Stimulated activated CD4-positive, alpha-beta T cell treated with anti-CD3 and anti-CD28 coated beads, Interleukin-12 subunit alpha, Interleukin-12 subunit beta, amount 100 ng/mL, for 48 hours (primary cell): ENCODE measurements at regions not wholly inside any gene's neighbourhood (a gene's known extent, or its start where the extent isn't known, plus 50 kb on each side); places are given as distances from the start of the nearest gene placed in this dataset.
"Not testable (repeated sequence)": the region's sequence is repeated elsewhere in the genome, so short reads cannot be mapped to it uniquely, and the experiment has no call there.

Source experiments
- DNase-seq, 3 donors: peaks; one replicate each; pipeline ENCODE4 v3.0.0-alpha.2; 2020; ENCODE audit warnings: low read depth in 2 of 3, low spot score in 1 of 3

DNA sequence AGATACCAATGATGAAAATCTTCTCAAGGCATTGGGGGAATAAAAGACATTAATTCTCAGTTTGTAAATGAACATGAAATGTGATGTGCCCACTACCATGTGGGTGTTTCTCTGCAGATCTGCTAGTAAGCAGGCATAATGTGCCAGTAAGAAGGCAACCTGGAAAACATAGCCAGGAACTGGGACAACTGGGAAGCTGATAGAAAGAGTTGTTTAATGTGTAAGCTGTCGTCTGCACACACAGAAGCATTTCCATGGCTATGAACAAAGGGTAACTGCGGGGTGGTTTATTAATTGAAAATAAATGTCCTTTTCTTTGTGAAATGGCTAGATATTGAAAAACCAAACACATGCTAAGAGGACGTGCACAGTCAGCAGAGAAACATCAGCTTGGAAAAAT lies 52.0 kb downstream of the ZC3H11B start:
- DNase-seq = no peak

DNA sequence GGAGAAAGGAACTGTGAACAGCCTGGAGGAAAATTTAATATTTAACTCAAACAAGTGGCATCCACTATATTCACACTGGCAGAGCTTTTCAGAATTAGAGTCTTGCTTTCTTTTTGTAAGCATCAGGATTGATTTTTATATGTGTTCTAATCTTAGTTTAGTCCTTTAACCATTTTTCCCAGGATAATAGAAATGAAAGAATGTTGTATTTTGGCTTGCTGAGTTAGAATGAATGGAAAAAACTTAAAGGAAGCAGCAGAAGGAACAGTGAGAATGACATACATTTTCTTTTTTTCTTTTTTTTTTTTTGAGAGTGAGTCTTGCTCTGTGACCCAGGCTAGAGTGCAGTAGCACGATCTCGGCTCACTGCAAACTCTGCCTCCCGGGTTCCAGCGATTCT lies 53.0 kb downstream of the ZC3H11B start:
- no peak for DNase-seq

DNA sequence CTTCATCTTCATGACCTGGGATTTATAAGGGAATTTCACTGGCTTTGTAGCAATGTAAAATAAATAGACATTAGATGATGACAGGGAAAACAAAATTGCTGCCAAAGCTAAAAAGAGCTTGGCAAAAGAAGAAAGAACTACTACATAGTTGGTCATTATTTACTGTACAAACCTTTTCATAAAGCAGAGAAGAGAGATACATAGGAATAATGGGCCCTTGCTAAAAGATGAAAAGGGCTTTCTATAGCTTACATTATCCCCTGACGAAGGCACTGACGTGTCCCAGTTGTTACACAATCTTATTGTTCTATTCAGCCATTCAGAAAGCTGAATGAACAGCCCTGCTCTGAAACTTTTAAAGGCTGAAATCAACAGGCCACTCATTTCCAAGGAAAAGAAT lies 57.1 kb downstream of the ZC3H11B start:
- no peak for DNase-seq

DNA sequence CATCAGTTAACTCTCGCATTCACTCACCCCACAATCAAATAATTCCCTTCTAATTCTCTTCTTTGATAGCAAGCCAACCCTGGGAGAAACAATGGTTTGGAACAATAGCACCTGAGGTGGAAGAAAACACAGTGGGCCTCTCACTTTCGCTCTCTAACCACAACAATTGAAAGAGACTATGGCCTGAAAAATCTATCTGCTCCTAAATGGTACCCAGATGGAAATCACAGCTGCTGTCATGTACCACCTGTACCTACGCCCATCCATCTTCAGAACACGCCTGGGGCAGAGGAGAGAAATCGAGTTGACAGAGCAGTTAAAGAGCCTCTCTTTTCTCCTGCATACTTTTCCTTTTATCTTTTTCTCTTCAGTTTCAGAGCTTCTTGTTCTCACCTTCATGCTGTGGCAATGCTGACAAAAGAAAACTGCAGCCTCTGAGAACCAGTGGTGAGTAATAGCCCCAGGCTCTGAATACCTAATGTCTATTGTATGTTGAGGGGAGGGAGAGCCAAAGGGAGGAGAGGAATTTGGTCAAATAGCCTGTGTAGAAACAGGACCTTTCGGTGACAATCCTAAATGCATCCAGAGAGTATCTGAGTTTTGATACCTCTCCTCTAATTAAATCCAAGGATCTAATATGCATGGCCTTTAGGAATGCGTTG lies 57.7 kb downstream of the ZC3H11B start:
- DNase-seq = no peak

DNA sequence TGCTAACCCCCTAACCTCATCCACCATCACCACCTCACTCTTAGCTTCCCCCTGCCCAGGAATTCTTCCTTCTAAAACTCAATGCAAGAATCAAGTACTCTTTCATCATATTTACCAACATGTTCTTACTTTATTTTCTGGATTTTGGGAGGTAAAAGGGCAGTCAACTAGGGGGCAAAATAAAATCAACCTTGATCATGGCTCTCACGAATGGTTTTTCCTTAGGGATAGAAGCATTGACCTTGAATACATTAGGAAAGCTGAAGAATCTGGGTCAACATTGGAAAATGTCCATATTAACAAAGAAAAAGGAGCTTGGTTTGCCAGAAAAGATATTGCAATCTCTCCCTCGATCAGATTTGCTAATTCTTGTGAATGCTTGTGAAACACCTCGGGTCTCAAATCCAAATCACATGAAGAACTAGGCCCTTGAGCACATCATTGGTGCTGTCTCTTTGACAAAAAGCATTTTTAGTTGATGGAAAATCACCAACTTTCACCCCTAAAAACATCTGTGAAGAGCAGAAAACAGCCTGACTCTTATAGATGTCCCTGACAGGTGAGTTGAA lies 58.9 kb downstream of the ZC3H11B start:
- no peak for DNase-seq

DNA sequence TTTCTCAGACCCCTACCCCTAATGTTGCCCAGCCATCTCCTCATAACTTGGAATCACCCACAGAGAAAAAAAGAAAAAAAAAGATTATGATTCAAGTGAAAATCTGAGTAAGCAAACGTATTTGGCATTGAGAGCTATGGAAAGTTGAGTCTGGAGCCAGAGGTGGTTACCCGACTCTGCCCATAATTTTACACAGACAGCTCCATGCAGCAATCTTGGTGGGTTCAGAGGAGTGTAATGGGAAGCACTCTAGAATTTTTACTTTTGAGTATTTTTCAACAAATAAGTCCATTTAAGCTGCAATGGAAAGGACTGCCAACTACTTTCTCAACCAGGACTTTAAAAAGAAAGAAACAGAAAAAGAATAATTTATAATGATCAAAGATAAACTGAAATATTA lies 62.7 kb downstream of the ZC3H11B start:
- no peak for DNase-seq

DNA sequence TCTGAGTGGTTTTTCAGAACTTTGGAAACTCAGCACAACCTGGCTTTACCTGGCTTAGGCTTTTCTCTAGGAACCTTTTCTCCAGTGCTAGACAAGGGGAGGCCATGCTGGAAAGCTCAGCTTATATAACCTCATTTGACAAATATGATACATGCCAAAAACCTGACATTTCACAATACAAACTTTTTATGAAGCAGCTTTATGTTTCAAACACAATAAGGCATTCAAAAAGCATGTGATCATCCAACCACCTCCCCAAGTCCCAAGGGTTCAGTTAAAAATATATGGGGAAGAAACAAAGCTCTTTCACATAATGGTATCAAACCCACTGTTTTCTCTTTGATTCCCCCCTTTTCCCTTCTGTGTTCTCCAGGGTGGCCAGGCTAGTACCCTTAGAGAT lies 63.7 kb downstream of the ZC3H11B start:
- no peak for DNase-seq

DNA sequence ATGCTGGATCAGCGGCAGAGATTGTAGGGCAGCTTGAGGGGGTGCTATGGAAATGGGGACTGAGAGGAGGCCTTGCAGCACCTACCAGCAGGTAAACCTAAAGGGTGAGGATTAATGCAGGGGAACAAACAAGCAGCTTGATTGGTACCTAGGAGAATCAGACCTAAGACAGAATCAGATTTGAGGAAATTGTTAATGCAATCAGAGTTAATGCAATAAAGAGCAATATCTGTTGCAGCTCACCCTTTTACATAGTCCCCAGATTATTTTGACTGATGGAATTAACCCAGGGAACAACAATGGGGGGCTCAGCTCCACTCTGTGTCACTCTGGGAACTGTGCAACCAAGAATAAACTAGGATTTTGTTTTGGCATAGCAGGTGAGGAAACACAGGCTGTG lies 64.5 kb downstream of the ZC3H11B start:
- no peak for DNase-seq

DNA sequence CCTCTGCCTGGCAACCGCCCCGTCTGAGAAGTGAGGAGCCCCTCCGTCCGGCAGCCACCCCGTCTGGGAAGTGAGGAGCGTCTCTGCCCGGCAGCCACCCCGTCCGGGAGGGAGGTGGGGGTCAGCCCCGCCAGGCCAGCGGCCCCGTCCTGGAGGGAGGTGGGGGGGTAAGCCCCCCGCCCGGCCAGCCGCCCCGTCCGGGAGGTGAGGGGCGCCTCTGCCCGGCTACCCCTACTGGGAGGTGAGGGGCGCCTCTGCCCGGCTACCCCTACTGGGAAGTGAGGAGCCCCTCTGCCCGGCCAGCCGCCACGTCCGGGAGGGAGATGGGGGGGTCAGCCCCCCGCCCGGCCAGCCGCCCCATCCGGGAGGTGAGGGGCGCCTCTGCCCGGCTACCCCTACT lies 67.1 kb downstream of the ZC3H11B start:
- DNase-seq = not testable (repeated sequence)

DNA sequence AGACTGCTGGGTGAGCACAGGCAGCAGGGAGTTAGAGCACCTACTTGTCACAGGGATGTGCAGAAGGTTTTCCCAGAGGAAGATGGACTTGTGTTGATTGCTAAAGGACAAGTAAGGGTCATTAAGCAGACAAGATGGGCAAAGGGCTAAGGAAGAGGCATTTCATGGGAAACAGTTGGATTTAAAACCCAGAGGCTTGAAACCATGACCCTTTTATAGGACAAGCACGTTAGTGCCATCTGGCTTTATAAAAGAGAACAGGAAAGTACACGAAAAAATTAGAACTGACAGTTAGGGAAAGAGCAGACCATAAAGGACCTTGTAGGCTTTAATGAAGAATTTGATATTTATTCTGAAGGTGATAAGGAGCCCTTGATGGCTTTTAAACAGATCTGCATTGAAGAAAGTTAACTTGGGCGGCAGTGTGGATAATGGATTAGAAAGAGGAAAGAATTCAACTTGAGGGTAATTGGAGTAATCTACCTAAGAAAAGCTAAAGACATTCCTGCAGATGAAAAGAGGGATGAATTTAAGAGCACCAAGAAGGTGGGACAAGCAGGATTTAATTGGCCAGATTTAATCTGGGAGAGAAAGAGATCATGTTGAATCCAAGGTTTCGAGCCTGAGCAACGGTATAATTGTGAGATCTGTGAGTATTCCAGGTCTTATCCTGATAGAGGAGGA lies 68.6 kb downstream of the ZC3H11B start:
- no peak for DNase-seq

DNA sequence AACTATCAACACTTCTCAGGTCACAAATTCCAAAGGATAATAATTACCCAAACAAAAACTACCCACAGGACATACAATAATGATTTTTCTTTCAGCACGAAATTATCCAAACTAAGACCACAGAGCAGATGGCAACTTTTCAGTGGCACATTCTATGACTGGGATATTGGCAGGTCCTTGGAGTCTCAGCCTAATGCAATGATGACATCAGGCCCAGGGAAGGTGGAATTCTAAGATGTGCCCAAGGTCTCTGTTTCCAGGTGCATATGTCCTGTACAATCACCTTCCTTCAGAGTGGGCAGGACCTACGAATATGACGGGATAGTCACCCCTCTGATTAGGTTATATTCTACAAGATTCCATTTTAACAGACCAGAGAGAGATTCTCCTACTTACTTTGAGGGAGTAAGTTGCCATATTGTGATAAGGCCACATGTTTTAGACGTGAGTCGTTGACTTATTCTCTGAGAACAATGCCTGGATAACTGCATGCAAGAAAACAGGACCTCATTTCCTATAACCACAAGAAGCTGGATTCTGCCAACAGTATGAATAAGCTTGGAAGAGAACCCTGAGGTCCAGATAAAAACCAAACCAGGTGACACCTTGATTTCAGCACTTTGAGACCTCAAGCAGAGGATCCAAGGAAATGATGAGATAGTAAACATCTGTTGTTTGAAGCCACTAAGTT lies 69.9 kb downstream of the ZC3H11B start:
- DNase-seq = no peak

DNA sequence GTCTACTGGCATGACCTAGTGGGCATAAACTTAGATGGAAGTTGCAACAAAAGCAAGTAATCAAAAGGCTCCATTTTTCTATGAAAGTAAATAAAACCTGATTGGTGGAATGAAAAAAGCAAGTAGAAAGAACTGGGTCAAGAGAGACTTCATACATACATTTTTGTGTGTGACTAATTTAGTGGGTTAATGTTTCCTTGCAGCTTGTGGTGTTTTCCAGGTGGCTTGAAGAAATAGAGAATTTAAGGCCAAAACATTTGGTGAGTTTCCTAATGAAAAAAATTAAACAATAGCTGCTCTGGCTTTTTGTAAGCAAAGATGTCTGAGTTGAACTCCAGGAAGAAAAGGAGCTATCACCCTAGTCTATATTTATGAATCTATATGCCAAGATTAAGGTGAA lies 71.0 kb downstream of the ZC3H11B start:
- no peak for DNase-seq

DNA sequence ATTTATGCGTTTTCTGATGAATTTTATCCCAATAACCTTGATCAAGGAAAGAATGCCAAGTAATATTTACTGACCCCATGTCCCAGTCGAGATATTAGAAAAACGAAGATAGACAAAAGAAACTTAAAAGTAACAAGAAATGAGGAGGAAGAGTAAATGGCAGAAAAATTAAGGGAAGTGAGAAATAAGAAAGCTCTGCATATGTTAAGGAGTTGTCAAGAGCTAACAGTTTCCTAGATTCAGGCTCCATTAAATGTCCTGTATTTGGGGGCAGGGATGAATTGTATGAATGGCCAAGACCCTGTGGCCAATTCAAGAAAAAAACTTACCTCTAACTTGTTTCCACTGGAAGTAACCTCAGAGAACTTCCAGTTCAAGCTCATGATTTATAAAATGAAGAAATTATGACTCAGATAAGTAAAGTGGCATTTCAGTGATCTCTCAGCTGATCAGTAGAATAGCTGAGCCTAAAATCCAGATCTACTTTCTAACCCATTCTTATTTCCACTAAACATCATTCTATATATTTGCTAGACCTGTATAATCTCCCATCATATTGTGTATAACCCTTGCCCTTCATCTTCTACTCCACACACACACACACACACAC lies 73.2 kb downstream of the ZC3H11B start:
- DNase-seq = no peak

DNA sequence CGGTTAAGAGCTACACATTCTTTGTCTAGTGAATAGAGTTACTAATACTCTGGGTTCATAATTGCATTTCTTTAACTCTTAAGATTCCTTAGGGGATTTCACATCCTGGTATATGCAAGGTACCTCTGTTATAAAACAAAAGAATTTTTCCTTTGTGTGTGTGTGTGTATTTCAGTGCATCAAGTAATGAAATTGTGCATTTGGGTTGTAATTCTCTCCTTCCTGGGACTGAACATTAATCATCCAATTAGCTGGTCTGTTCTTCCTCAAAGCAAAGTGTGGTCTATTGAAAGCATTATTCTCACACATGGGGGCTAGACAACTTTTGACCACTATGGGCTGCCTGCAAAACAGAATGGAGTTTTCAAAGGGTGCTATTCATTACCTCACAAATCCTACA lies 74.0 kb downstream of the ZC3H11B start:
- DNase-seq = no peak

DNA sequence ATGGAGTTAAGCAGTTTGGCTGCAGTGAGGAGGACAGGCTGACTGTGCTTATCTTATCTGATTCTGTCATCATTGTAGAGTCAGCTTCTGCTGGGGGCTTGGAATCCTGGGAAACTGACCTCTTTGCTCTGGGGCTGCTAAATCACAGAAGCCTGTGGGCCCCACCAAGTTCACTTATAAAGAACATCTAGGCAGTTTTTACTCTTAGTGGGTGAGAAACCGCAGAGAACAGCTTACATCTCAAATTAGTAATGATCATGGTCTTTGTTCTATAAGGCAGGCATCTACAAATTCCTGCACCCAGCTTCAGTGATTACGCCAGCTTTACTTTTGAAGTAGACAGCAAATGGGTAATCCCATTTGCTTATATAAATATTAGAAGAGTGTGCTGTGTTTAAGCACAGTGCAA lies 75.7 kb downstream of the ZC3H11B start:
- no peak for DNase-seq

DNA sequence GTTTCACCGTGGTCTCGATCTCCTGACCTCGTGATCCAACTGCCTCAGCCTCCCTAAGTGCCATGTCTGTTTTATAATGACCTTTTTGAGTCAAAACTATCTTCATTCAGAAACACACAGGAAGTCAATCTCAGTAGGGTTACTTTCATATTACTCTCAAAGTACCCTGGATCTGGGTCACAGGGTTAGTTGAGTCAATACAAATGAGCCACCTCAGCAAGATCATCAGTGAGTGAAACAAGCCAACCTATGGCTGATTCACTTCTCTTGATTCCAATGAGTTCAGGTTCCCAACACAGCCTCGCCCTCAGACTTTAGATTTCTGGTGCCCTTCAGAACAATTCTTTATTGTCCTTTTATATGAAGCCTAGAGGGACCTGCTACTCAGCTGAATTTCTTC lies 76.9 kb downstream of the ZC3H11B start:
- DNase-seq = no peak

DNA sequence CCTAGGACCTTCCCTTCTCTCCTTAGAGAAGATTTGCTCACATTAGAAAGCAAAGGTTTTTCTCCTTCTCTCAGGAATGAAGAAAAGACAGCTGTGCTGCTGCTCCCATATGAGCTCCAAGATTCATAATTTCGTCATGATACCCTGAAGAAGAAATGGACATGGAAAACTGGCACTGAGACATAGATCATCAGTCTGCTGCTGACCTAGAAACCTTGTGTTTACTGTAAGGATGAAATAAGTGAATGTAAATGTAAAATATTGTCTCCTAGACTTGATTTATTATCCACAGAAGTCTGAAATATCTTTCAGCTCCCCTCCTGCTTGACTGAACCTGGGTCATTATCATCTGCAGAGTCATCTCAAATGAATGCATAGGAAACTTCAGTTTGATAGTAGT lies 77.9 kb downstream of the ZC3H11B start:
- no peak for DNase-seq

DNA sequence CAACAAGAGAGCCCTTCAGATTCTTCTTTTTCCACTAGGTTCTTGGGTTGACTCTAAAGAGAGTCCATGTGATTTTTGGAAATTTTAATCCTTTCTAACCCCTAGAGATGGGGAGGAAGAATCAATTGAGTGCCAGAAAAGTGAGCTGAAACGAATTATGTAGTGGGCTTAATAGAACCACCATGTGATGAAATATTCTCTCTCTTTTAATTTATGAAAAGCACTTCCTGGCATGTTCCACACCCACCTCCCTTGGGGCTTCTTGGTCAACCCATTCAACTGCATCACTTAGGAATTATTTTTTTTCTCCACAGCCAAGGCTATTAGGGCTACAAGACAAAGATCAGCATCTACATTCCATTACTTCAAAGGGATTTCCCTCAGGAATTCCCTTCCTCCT lies 79.6 kb downstream of the ZC3H11B start:
- no peak for DNase-seq

DNA sequence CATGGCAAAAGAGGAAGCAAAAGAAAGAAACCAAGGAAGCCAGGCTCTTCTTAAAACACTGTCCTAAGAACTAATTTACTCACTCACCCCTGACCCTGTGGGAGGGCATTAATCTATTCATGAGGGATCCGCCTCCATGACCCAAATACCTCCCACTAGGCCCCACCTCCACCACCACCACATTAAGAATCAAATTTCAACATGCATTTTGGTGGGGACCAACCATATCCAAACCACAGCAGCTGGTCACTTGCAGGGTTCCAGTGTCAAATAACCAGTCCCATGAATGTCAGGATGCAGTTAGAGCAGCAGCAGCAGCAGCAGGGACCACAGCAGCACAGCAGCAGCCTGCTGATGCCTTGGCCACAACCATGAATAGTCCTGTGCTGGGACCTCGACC lies 83.8 kb downstream of the ZC3H11B start:
- DNase-seq = no peak

DNA sequence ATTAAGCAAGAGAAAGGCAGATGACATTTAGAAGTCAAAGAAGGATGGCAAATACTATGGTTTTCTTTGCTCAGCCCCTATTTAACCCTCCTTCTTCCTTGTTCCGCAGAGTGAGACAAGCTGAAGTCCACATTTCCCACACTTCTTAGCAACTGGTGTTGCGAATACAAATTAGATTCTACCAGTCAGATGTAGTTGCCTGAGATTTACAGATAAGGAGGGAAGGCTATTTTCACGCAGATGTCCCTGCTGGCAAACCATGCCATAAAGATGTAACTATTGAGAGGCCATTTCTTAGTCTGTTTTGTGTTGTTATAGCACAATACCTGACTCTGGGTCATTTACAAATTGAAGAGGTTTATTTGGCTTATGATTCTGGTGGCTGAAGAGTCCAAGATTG lies 84.3 kb downstream of the ZC3H11B start:
- no peak for DNase-seq

DNA sequence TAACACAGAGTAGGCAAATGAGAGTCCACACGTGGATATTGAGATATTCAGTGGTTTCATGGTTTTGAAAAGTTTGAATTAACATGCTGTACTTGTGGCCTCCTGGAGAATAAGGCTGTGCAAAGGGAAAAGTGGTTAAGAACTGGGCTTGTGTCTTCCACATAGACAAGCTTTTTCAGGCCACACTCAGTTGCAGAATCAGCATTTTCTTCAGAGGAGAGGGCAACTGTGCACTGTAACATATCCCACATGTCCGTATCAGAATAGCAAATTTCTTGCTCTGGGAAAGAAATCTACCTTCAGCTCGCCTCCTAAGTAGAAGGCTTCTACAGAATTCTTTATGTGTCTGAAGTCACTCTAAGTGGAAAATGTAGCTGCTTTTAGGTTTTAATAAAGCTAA lies 84.9 kb downstream of the ZC3H11B start:
- no peak for DNase-seq

DNA sequence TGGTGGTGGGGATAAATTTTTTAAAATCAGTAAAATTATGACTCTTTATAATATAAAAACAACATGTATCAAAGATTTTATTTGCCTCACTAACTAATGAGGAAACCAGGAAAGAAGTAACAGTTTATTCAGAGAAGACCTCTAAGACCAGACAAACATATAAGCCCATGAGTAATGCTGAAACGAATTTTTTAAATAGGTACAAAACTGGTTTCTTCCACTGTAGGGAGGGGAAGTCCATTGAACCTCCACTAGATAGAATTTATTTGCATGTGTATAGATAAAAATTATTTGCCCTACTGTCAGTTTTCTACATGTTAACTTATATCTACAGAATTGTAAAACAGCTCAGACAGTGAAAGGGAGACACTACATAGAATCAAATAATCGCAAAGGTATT lies 86.8 kb downstream of the ZC3H11B start:
- no peak for DNase-seq
